ENCODE measurements at regions not wholly inside any gene's neighbourhood (a gene's known extent, or its start where the extent isn't known, plus 50 kb on each side); places are given as distances from the start of the nearest gene placed in this dataset.

- in situ Hi-C loops (cut with MboI; ENCODE audit: low pct_ligation_motif_present in 1 of 4, low pct_unique_long_range_greater_than_20kb in 1 of 4, low sequenced_read_pairs in 3 of 4) (no loop called here), intact Hi-C loops (cut with DNase I; ENCODE audit: low total_unique reads) (no loop called here)
- no peak for DNase-seq
- no peaks in the 10 kb centered on the region for H3K4me1 ChIP-seq
- H3K4me3 ChIP-seq, result no peak overlapping the region
- no peaks in the 10 kb centered on the region for H3K9me3 ChIP-seq
- TF ChIP-seq POLR2A (IDR thresholded peaks at IDR 0.05), result no peak
- no peak for TF ChIP-seq CTCF (IDR thresholded peaks at IDR 0.05)
- no peak for TF ChIP-seq POLR2AphosphoS5 (IDR thresholded peaks at IDR 0.05)
- no peak for TF ChIP-seq EP300 (IDR thresholded peaks at IDR 0.05; ENCODE audit: low read depth)
- H3K36me3 ChIP-seq, result no peaks in the 10 kb centered on the region
- no peak overlapping the region for H3K27ac ChIP-seq
- H3K27me3 ChIP-seq, result no peaks in the 10 kb centered on the region
These were observed 938.6 kb upstream of the AMELY start for GRCh38 chrY:7850191-7850590.

- Histone ChIP-seq H3K27me3 (no peaks in the 10 kb centered on the region), H3K27ac (no peak overlapping the region), H3K36me3 (no peaks in the 10 kb centered on the region), H3K4me3 (no peak overlapping the region), H3K9me3 (no peaks in the 10 kb centered on the region), H3K4me1 (no peaks in the 10 kb centered on the region)
- intact Hi-C loops (cut with DNase I; ENCODE audit: low total_unique reads), result no loop called here
- TF ChIP-seq POLR2A (IDR thresholded peaks at IDR 0.05) (no peak), CTCF (IDR thresholded peaks at IDR 0.05) (no peak), POLR2AphosphoS5 (IDR thresholded peaks at IDR 0.05) (no peak), EP300 (IDR thresholded peaks at IDR 0.05; ENCODE audit: low read depth) (no peak)
- no peak for DNase-seq
- in situ Hi-C loops (cut with MboI; ENCODE audit: low pct_ligation_motif_present in 1 of 4, low pct_unique_long_range_greater_than_20kb in 1 of 4, low sequenced_read_pairs in 3 of 4), result no loop called here
These were observed 934.2 kb upstream of the AMELY start for GRCh38 chrY:7845776-7846175.

- WGBS, 2 donors (ENCODE audit: low coverage in 1 of 2), result no CpG with 5 or more reads among the region's 7 CpGs
- H3K9me3 ChIP-seq, result no peaks in the 10 kb centered on the region
- H3K27ac ChIP-seq, result no peak overlapping the region
- no peak overlapping the region for H3K4me3 ChIP-seq
- DNase-seq, result no peak
- no peaks in the 10 kb centered on the region for H3K36me3 ChIP-seq
- TF ChIP-seq POLR2AphosphoS5 (IDR thresholded peaks at IDR 0.05) (no peak), CTCF (IDR thresholded peaks at IDR 0.05) (no peak)
- H3K4me1 ChIP-seq, result no peaks in the 10 kb centered on the region
- no peaks in the 10 kb centered on the region for H3K27me3 ChIP-seq
- intact Hi-C loops (cut with DNase I; ENCODE audit: low total_unique reads) (no loop called here), in situ Hi-C loops (cut with MboI; ENCODE audit: low pct_ligation_motif_present in 1 of 4, low pct_unique_long_range_greater_than_20kb in 1 of 4, low sequenced_read_pairs in 3 of 4) (no loop called here)
These were observed 925.5 kb upstream of the AMELY start for GRCh38 chrY:7837046-7837445.

- intact Hi-C loops (cut with DNase I; ENCODE audit: low total_unique reads), result no loop called here
- no peaks in the 10 kb centered on the region for H3K4me1 ChIP-seq
- no peaks in the 10 kb centered on the region for H3K36me3 ChIP-seq
- no peaks in the 10 kb centered on the region for H3K9me3 ChIP-seq
- TF ChIP-seq POLR2AphosphoS5 (IDR thresholded peaks at IDR 0.05) (no peak), CTCF (IDR thresholded peaks at IDR 0.05) (no peak), POLR2A (IDR thresholded peaks at IDR 0.05) (no peak), EP300 (IDR thresholded peaks at IDR 0.05; ENCODE audit: low read depth) (no peak)
- no peak overlapping the region for H3K27ac ChIP-seq
- WGBS, 2 donors (ENCODE audit: low coverage in 1 of 2), result no CpG with 5 or more reads among the region's 2 CpGs
- no peak overlapping the region for H3K4me3 ChIP-seq
- DNase-seq, result no peak
- H3K27me3 ChIP-seq, result no peaks in the 10 kb centered on the region
- in situ Hi-C loops (cut with MboI; ENCODE audit: low pct_ligation_motif_present in 1 of 4, low pct_unique_long_range_greater_than_20kb in 1 of 4, low sequenced_read_pairs in 3 of 4), result no loop called here
These were observed 924.8 kb upstream of the AMELY start for GRCh38 chrY:7836366-7836765.

All from transverse colon (tissue), 4 donors.